ENCODE measurements at regions not wholly inside any gene's neighbourhood (a gene's known extent, or its start where the extent isn't known, plus 50 kb on each side); places are given as distances from the start of the nearest gene placed in this dataset.

DNA sequence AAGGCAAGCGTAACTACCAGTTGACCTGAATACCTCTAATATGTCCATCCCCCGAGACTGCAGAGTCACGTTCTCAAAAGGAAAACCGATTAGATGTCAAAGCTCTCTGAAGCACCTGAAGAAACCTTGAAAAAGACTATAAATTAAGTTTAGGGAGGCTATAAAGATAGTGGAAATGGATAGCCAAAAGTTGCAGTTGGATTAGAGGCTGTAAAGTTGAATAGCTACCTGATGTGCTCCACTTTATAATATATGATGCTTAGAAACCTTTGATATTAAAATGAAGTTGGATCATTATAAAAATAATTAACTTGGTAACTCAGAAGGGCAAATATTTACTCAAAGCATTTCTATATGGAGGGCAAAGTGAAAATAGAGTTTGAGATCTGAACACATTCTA, 506.6 kb upstream of the AGA start:
- H3K27me3 ChIP-seq (ENCODE audit: insufficient read depth, poor library complexity, severe bottlenecking): no peaks in the 10 kb centered on the region
- no peak overlapping the region for H3K4me3 ChIP-seq (ENCODE audit: severe bottlenecking)
- no peaks in the 10 kb centered on the region for H3K36me3 ChIP-seq (ENCODE audit: low read depth)
- DNase-seq (ENCODE audit: low spot score) (no peak), ATAC-seq (ENCODE audit: low read depth) (no peak)
- TF ChIP-seq, protein P1, sequence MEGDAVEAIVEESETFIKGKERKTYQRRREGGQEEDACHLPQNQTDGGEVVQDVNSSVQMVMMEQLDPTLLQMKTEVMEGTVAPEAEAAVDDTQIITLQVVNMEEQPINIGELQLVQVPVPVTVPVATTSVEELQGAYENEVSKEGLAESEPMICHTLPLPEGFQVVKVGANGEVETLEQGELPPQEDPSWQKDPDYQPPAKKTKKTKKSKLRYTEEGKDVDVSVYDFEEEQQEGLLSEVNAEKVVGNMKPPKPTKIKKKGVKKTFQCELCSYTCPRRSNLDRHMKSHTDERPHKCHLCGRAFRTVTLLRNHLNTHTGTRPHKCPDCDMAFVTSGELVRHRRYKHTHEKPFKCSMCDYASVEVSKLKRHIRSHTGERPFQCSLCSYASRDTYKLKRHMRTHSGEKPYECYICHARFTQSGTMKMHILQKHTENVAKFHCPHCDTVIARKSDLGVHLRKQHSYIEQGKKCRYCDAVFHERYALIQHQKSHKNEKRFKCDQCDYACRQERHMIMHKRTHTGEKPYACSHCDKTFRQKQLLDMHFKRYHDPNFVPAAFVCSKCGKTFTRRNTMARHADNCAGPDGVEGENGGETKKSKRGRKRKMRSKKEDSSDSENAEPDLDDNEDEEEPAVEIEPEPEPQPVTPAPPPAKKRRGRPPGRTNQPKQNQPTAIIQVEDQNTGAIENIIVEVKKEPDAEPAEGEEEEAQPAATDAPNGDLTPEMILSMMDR (IDR thresholded peaks at IDR 0.05; ENCODE audit: poor library complexity, severe bottlenecking): no peak
- H3K4me1 ChIP-seq (ENCODE audit: insufficient read depth, poor library complexity, severe bottlenecking): no peaks in the 10 kb centered on the region
- H3K9me3 ChIP-seq (ENCODE audit: severe bottlenecking): no peaks in the 10 kb centered on the region
- H3K27ac ChIP-seq (ENCODE audit: poor library complexity, severe bottlenecking): no peak overlapping the region

DNA sequence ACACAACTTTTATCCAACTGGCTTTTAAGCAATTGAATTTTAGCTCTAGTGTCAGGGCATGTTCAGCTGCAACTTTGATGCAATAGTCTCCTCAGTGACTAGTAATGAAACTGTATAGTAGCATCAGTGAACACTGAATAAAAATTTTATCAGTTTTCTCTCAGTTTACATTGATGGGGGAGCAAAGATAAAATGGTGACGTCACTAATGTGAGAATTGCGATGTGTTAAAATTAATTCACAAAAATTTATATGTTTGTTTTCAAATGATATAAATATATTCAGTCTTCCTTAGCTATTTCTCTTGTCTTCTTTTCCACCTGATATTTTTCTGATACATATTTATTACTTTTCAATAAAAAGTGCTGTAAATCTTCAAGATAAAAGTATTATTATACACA, 508.8 kb upstream of the AGA start:
- DNase-seq (ENCODE audit: low spot score) (no peak), ATAC-seq (ENCODE audit: low read depth) (no peak)
- Histone ChIP-seq H3K9me3 (ENCODE audit: severe bottlenecking) (no peaks in the 10 kb centered on the region), H3K4me1 (ENCODE audit: insufficient read depth, poor library complexity, severe bottlenecking) (no peaks in the 10 kb centered on the region), H3K27me3 (ENCODE audit: insufficient read depth, poor library complexity, severe bottlenecking) (no peaks in the 10 kb centered on the region), H3K4me3 (ENCODE audit: severe bottlenecking) (no peak overlapping the region), H3K27ac (ENCODE audit: poor library complexity, severe bottlenecking) (no peak overlapping the region), H3K36me3 (ENCODE audit: low read depth) (no peaks in the 10 kb centered on the region)
- TF ChIP-seq, protein P1 (IDR thresholded peaks at IDR 0.05; ENCODE audit: poor library complexity, severe bottlenecking): no peak

GRCh38 chr4:177952723-177953122, 510.5 kb upstream of the AGA start:
- TF ChIP-seq, protein P1 (IDR thresholded peaks at IDR 0.05; ENCODE audit: poor library complexity, severe bottlenecking): no peak
- no peaks in the 10 kb centered on the region for H3K9me3 ChIP-seq (ENCODE audit: severe bottlenecking)
- ATAC-seq (ENCODE audit: low read depth): no peak

DNA sequence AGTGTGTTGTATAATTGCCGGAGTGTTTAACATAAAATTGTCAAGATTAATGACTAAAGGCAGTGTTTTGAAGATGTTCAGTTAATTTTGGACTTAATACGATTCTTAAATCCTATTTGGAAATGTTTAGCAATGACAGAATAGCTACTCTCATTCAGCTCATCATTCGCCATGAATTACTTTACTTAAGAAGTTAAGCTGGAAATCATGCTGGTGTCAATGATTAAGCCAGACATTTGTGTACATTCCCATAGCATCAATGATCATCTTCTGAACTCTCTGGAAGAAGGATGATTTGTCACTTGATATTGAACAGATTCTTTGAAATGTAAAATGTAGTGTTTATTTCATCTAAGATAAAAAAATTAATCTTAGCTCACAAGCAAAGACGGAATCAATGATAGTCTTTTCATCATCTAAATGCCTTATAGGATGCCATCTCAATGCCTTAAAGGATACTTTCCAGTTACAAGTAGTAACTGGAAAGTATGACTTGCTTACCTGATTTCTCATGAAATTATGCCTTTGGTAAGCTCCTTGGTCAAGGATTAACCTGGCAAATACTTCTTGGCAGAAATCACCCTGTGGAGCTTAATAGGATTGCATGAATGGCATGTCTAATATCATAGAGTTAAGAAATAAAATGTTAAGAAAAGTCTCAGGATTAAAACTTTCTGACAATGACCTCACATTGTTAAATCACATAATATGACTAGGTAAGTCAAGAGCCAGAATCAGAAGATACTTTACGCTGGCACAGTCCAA, 515.5 kb upstream of the AGA start:
- no peak overlapping the region for H3K27ac ChIP-seq (ENCODE audit: poor library complexity, severe bottlenecking)
- H3K27me3 ChIP-seq (ENCODE audit: insufficient read depth, poor library complexity, severe bottlenecking): no peaks in the 10 kb centered on the region
- TF ChIP-seq, protein P1 (IDR thresholded peaks at IDR 0.05; ENCODE audit: poor library complexity, severe bottlenecking): no peak
- H3K9me3 ChIP-seq (ENCODE audit: severe bottlenecking): no peaks in the 10 kb centered on the region
- no peaks in the 10 kb centered on the region for H3K36me3 ChIP-seq (ENCODE audit: low read depth)
- no peak for ATAC-seq (ENCODE audit: low read depth)
- no peak overlapping the region for H3K4me3 ChIP-seq (ENCODE audit: severe bottlenecking)
- no peaks in the 10 kb centered on the region for H3K4me1 ChIP-seq (ENCODE audit: insufficient read depth, poor library complexity, severe bottlenecking)
- DNase-seq (ENCODE audit: low spot score): no peak

More at GRCh38 chr4:177952723-177953122, 510.5 kb upstream of the AGA start:
- Histone ChIP-seq H3K27me3 (ENCODE audit: insufficient read depth, poor library complexity, severe bottlenecking) (no peaks in the 10 kb centered on the region), H3K27ac (ENCODE audit: poor library complexity, severe bottlenecking) (no peak overlapping the region), H3K36me3 (ENCODE audit: low read depth) (no peaks in the 10 kb centered on the region), H3K4me3 (ENCODE audit: severe bottlenecking) (no peak overlapping the region), H3K4me1 (ENCODE audit: insufficient read depth, poor library complexity, severe bottlenecking) (no peaks in the 10 kb centered on the region)
- no peak for DNase-seq (ENCODE audit: low spot score)

DNA sequence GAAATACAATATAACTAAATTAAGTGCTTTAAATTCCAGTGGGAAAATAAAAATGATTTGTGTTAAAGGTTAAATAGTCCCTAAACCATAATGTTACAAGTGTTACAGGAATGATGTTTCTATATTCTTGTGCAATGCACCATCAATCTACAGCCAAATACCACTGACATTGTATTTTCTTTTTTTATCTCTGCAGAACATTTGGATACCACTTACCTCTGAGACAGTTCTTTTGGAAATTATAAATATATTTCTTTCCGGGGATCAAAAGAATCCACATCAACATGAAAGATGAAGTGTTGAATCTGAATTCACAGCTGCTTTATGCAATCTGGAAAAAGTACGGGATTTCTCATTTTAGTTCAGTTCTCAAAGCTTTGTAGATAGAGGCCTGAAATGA, 518.3 kb upstream of the AGA start:
- TF ChIP-seq, protein P1 (IDR thresholded peaks at IDR 0.05; ENCODE audit: poor library complexity, severe bottlenecking): no peak
- Histone ChIP-seq H3K4me3 (ENCODE audit: severe bottlenecking) (no peak overlapping the region), H3K36me3 (ENCODE audit: low read depth) (no peaks in the 10 kb centered on the region), H3K9me3 (ENCODE audit: severe bottlenecking) (no peaks in the 10 kb centered on the region), H3K27me3 (ENCODE audit: insufficient read depth, poor library complexity, severe bottlenecking) (no peaks in the 10 kb centered on the region), H3K4me1 (ENCODE audit: insufficient read depth, poor library complexity, severe bottlenecking) (peaks cover 21% of the 10 kb centered on the region), H3K27ac (ENCODE audit: poor library complexity, severe bottlenecking) (no peak overlapping the region)
- ATAC-seq (ENCODE audit: low read depth): no peak
- no peak for DNase-seq (ENCODE audit: low spot score)

Data from RWPE2 (cell line).